PFSK-1 (cell line): ENCODE measurements at regions not wholly inside any gene's neighbourhood (a gene's known extent, or its start where the extent isn't known, plus 50 kb on each side); places are given as distances from the start of the nearest gene placed in this dataset.

Experiments
- FOXP2 ChIP-seq: optimal IDR thresholded peaks from 2 replicates; pipeline ENCODE3; 2011; ENCODE audit warnings: borderline replicate concordance, control low read depth, inconsistent platforms; ENCODE audit not compliant: insufficient read depth; ENCODE audit errors: extremely low read length, extremely low read depth
- POLR2AphosphoS5 ChIP-seq: IDR thresholded peaks from 2 replicates; pipeline ENCODE4 v1.6.1; 2012; ENCODE audit warnings: low read depth, mild to moderate bottlenecking, control low read depth, low read length, moderate library complexity
- SIN3A ChIP-seq: IDR thresholded peaks from 2 replicates; pipeline ENCODE4 v1.6.1; 2012; ENCODE audit warnings: mild to moderate bottlenecking, low read length, moderate library complexity, borderline replicate concordance; ENCODE audit not compliant: insufficient read depth
- TAF1 ChIP-seq: IDR thresholded peaks from 2 replicates; pipeline ENCODE4 v1.6.1; 2012; ENCODE audit warnings: low read length, control low read depth, borderline replicate concordance; ENCODE audit not compliant: insufficient read depth
- TF ChIP-seq, protein P1 (sequence below), 2 experiments: IDR thresholded peaks; 2 replicates each; pipeline versions ENCODE4 v1.6.1 to v1.8.0; 2011 to 2012; ENCODE audit warnings: low read depth in 2 of 2, low read length in 2 of 2, control low read depth in 1 of 2, inconsistent platforms in 1 of 2, mild to moderate bottlenecking in 1 of 2, moderate library complexity in 1 of 2; ENCODE audit not compliant: insufficient read depth in 1 of 2

DNA sequence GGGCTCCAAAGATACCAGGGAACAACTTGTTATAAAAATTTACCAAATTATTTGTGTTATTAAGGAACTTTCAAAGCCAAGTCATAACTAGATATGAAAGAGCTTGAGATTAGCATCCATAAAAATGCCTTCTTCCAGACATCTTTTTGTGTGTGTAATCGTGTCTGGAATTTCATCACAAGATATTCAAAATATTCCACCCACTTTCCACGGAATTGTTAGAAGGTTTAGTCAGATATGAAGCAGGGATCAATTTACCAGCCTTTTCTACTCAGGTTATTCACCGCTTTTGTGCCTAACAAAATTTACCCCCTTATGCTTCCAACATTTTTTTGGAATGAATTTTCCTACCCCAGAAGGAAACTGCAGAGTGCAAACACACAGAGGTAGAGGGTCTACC is 130.2 kb upstream of the ACVR2A start:
- TF ChIP-seq POLR2AphosphoS5 (no peak), TAF1 (no peak), SIN3A (no peak), FOXP2 (no peak)
- TF ChIP-seq, protein P1, sequence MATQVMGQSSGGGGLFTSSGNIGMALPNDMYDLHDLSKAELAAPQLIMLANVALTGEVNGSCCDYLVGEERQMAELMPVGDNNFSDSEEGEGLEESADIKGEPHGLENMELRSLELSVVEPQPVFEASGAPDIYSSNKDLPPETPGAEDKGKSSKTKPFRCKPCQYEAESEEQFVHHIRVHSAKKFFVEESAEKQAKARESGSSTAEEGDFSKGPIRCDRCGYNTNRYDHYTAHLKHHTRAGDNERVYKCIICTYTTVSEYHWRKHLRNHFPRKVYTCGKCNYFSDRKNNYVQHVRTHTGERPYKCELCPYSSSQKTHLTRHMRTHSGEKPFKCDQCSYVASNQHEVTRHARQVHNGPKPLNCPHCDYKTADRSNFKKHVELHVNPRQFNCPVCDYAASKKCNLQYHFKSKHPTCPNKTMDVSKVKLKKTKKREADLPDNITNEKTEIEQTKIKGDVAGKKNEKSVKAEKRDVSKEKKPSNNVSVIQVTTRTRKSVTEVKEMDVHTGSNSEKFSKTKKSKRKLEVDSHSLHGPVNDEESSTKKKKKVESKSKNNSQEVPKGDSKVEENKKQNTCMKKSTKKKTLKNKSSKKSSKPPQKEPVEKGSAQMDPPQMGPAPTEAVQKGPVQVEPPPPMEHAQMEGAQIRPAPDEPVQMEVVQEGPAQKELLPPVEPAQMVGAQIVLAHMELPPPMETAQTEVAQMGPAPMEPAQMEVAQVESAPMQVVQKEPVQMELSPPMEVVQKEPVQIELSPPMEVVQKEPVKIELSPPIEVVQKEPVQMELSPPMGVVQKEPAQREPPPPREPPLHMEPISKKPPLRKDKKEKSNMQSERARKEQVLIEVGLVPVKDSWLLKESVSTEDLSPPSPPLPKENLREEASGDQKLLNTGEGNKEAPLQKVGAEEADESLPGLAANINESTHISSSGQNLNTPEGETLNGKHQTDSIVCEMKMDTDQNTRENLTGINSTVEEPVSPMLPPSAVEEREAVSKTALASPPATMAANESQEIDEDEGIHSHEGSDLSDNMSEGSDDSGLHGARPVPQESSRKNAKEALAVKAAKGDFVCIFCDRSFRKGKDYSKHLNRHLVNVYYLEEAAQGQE (IDR thresholded peaks at IDR 0.05; ENCODE audit: insufficient read depth in 1 of 2, low read depth in 2 of 2, low read length in 2 of 2): no peak

DNA sequence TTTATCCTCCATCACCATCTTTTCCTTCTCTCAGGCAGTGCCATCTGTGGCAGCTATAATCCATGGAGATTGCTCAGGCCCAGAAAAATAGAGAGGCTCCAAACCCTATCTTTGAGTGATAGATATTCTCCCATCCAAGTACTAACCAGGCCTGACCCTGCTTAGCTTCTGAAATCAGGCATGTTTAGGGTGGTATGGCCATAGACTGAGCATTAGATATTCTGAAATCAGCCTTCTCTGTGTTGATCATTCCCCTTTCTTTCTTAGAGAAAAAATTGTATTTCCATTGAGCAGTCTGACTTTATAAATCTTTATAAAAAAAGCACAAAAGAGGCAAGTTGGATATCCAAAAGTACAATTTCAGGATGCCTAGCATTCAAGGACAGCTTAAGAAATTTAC is 131.5 kb upstream of the ACVR2A start:
- TF ChIP-seq SIN3A (no peak), POLR2AphosphoS5 (no peak), TAF1 (no peak), FOXP2 (no peak)
- TF ChIP-seq, protein P1 (IDR thresholded peaks at IDR 0.05; ENCODE audit: insufficient read depth in 1 of 2, low read depth in 2 of 2, low read length in 2 of 2): no peak

DNA sequence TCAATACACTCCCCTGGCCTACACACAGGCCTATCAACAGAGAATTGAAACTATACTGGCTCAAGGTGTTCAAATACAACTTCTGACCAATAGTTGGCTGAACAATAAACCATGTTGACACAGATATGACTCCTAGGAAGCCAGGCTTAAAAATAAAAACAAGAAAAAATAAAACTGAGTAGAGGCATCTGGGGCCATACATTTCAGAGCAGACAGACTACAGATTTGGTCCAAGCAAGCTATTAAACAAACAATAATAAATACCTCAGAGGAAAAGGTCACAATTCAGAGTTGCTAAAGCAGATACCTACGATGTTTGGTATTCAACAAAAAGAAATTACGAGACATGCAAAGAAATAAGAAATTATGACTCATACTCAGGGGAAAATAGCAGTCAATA is 132.8 kb upstream of the ACVR2A start:
- TF ChIP-seq, protein P1 (IDR thresholded peaks at IDR 0.05; ENCODE audit: insufficient read depth in 1 of 2, low read depth in 2 of 2, low read length in 2 of 2): no peak
- TF ChIP-seq SIN3A: no peak
- no peak for TF ChIP-seq POLR2AphosphoS5
- TF ChIP-seq FOXP2: no peak
- TF ChIP-seq TAF1: no peak

DNA sequence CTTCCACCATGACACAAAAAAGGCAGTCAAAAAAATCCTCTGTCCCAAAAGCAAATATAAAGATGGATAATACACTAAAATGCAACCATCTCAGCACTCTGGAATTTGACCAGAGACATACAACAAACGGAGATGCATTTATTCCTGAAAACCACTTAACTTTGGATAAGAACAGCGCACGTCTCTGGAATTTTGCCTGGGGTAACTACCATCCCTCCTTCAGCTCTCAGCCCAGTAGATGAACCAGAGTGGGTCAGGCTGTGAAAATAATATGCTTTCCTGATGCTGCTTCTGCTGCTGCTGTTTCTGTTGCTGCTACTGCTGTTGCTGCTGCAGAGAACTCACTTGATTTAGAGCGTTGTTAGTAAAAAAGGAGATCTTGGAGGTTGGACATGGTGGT is 133.8 kb upstream of the ACVR2A start:
- TF ChIP-seq SIN3A (no peak), FOXP2 (no peak), TAF1 (no peak), POLR2AphosphoS5 (no peak)
- TF ChIP-seq, protein P1 (IDR thresholded peaks at IDR 0.05; ENCODE audit: insufficient read depth in 1 of 2, low read depth in 2 of 2, low read length in 2 of 2): no peak

DNA sequence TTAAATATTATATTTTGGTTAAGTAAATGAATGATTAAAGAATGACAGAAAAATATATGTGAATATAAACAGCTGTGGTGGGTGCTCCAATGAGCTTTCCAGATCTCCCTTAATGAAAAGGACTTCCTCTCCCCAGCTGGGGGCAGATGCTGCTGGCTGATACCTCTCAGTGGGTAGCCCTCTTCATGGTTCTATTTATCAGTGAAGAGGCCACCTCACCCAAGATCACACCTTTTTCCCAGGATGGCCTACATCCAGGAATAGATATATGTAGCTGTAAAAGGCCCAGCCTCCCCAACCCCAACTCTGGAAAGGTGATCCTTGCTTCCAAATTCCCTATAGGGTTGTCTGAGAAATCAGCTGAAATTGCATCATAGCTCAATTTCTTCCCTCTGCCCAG is 135.2 kb upstream of the ACVR2A start:
- TF ChIP-seq, protein P1 (IDR thresholded peaks at IDR 0.05; ENCODE audit: insufficient read depth in 1 of 2, low read depth in 2 of 2, low read length in 2 of 2): no peak
- TF ChIP-seq FOXP2 (no peak), TAF1 (no peak), POLR2AphosphoS5 (no peak), SIN3A (no peak)
